GM20000 (cell line): ENCODE measurements at regions not wholly inside any gene's neighbourhood (a gene's known extent, or its start where the extent isn't known, plus 50 kb on each side); places are given as distances from the start of the nearest gene placed in this dataset.

Source experiments
- DNase-seq: peaks from one replicate; pipeline ENCODE4 v3.0.0; 2012; ENCODE audit warnings: low spot score
- TF ChIP-seq, protein P1 (sequence below): IDR thresholded peaks from 2 replicates; pipeline ENCODE4 v1.5.1; 2012; ENCODE audit warnings: mild to moderate bottlenecking, control low read depth; ENCODE audit errors: extremely low read depth, missing control alignments

DNA sequence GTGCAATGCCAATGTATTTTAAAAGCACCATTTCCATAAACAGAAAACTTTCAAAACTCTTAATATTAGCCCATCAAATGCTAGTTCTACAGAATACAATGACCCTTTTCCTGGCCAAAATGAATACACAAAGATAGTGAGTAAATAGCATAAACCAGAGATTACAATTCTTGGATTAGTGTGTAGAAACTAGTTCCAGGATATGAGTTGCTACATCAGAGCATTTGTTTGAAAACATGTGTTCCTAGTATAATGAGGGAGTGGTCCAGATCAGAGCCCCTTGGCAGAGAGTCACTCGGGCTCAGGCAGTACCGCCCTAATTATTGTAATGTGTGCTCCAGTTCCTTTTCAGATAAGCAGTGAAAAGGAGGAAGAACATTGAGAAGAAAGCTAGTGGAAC lies 63.7 kb upstream of the COL21A1 start:
- DNase-seq, result no peak
- TF ChIP-seq, protein P1, sequence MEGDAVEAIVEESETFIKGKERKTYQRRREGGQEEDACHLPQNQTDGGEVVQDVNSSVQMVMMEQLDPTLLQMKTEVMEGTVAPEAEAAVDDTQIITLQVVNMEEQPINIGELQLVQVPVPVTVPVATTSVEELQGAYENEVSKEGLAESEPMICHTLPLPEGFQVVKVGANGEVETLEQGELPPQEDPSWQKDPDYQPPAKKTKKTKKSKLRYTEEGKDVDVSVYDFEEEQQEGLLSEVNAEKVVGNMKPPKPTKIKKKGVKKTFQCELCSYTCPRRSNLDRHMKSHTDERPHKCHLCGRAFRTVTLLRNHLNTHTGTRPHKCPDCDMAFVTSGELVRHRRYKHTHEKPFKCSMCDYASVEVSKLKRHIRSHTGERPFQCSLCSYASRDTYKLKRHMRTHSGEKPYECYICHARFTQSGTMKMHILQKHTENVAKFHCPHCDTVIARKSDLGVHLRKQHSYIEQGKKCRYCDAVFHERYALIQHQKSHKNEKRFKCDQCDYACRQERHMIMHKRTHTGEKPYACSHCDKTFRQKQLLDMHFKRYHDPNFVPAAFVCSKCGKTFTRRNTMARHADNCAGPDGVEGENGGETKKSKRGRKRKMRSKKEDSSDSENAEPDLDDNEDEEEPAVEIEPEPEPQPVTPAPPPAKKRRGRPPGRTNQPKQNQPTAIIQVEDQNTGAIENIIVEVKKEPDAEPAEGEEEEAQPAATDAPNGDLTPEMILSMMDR, result no peak

GRCh38 chr6:56310241-56310640 lies 62.9 kb upstream of the COL21A1 start:
- TF ChIP-seq, protein P1, result no peak
- DNase-seq, result no peak

DNA sequence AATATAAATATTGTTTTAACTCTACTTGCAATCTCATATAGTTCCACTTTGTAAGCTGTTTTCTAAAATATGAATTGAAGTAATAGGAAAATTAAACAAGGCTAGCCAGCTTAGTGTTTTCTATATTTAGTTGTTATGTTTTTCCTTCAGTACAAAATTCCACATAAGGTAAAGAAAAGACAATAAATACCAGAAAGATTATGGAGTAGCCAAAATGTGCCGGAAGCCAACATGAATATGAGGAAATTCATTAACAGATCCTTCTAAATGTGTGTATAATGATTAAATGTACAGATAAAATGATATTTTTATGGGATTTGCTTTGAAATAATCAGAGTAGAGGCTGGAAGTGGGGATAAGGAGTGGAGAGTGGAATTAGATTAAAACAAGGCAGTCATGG lies 52.5 kb upstream of the COL21A1 start:
- DNase-seq, result no peak
- TF ChIP-seq, protein P1, result no peak

GRCh38 chr6:56297022-56297989 lies 49.9 kb upstream of the COL21A1 start:
- TF ChIP-seq, protein P1, result no peak
- DNase-seq, result no peak
